Caco-2 (cell line): ENCODE measurements at regions not wholly inside any gene's neighbourhood (a gene's known extent, or its start where the extent isn't known, plus 50 kb on each side); places are given as distances from the start of the nearest gene placed in this dataset.

Experiments used
- BruUV-seq: library from RNA; stranded (reverse); fragments of 400-500 nt; replicated peaks from 2 replicates; lab custom pipeline; 2021; lab: Mats Ljungman, UMichigan
- CTCF ChIA-PET: fragments of 300-600 bp; sonication (Branson Sonifier 250); formaldehyde crosslinking; loops from one replicate; lab custom pipeline; 2022; ENCODE audit warnings: antibody characterized with exemption; lab: Charles Lee
- POLR2A ChIA-PET: fragments of 300-600 bp; sonication (Branson Sonifier 250); formaldehyde crosslinking; loops from one replicate; lab custom pipeline; 2022; ENCODE audit warnings: antibody characterized with exemption; lab: Charles Lee
- DNase-seq, 2 experiments: peaks; one replicate each; pipeline versions ENCODE4 v3.0.0 to v3.0.0-alpha.2; 2020 to 2022
- H3K27me3 ChIP-seq: replicated peaks from 2 replicates; pipeline ENCODE4 v1.6.0; 2011; ENCODE audit warnings: low read length; ENCODE audit not compliant: control insufficient read depth, insufficient read depth
- H3K36me3 ChIP-seq: 2 replicates; pipeline ENCODE4 v1.5.1; 2011; ENCODE audit warnings: low read length; ENCODE audit not compliant: control insufficient read depth, insufficient read depth
- H3K4me1 ChIP-seq: fragments of 250-450 bp; sonication (Bioruptor Pico); 2 replicates; pipeline ENCODE4 v1.5.1; 2020; ENCODE audit warnings: mild to moderate bottlenecking
- H3K4me3 ChIP-seq: 2 replicates; pipeline ENCODE4 v1.5.1; 2011; ENCODE audit warnings: low read depth, mild to moderate bottlenecking, control low read depth, low read length
- H3K9me3 ChIP-seq: fragments of 250-450 bp; sonication (Bioruptor Pico); 2 replicates; pipeline ENCODE4 v1.5.1; 2020; ENCODE audit warnings: mild to moderate bottlenecking, moderate library complexity
- H3K27ac Mint-ChIP-seq: one replicate; pipeline ENCODE4 v1.8.0; 2022; ENCODE audit warnings: mixed read lengths; ENCODE audit not compliant: unreplicated experiment
- H3K27me3 Mint-ChIP-seq: one replicate; pipeline ENCODE4 v1.8.0; 2022; ENCODE audit warnings: mixed read lengths; ENCODE audit not compliant: insufficient read depth, unreplicated experiment
- H3K36me3 Mint-ChIP-seq: one replicate; pipeline ENCODE4 v1.8.0; 2022; ENCODE audit warnings: mild to moderate bottlenecking, mixed read lengths; ENCODE audit not compliant: insufficient read depth, unreplicated experiment
- H3K4me1 Mint-ChIP-seq: one replicate; pipeline ENCODE4 v1.8.0; 2022; ENCODE audit warnings: low read depth, mixed read lengths; ENCODE audit not compliant: unreplicated experiment
- H3K4me3 Mint-ChIP-seq: one replicate; pipeline ENCODE4 v1.8.0; 2022; ENCODE audit warnings: mild to moderate bottlenecking, moderate library complexity, mixed read lengths; ENCODE audit not compliant: unreplicated experiment
- H3K9me3 Mint-ChIP-seq: one replicate; pipeline ENCODE4 v1.8.0; 2022; ENCODE audit warnings: mixed read lengths; ENCODE audit not compliant: unreplicated experiment
- intact Hi-C: fragments of 100-400 bp; cut with micrococcal nuclease; formaldehyde crosslinking; loops from one replicate; pipeline ENCODE4 v1.10.0; 2022; ENCODE audit not compliant: unreplicated experiment
- TF ChIP-seq, protein P1 (sequence below), 2 experiments: fragments of 200-600 bp in 1 of 2; IDR thresholded peaks; 1 replicate in 1 of 2; 2 replicates in 1 of 2; pipeline versions ENCODE4 v1.5.1 to v1.8.0; 2011 to 2022; ENCODE audit warnings: antibody characterized with exemption in 1 of 2, control low read depth in 1 of 2, inconsistent platforms in 1 of 2, low read depth in 1 of 2, low read length in 1 of 2, mild to moderate bottlenecking in 1 of 2, moderate library complexity in 1 of 2; ENCODE audit not compliant: insufficient read depth in 1 of 2, severe bottlenecking in 1 of 2, unreplicated experiment in 1 of 2

DNA sequence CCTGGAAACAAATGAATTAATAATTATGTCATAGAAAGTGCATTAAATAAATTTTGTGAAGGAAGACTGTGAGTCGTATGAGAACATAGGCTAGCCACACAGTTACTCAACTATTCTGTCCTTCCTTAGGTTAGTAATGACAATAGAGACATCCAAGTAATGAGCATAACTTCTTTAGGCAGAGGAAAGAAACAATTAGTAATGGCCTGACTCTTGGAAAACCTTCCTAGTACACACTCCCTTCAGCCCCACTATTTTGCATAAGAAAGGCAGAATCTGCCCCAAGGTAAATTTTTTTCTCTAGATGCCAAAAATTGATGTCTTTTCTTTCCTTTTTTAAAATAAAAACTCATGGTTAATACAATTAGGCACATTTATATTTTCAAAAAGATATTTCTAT, 1619.0 kb upstream of the WWC1 start:
- POLR2A ChIA-PET = no interaction called here
- Mint-ChIP-seq H3K4me1 (peaks cover 22% of the 10 kb centered on the region), H3K27ac (peak overlapping the region; percentile 68)

DNA sequence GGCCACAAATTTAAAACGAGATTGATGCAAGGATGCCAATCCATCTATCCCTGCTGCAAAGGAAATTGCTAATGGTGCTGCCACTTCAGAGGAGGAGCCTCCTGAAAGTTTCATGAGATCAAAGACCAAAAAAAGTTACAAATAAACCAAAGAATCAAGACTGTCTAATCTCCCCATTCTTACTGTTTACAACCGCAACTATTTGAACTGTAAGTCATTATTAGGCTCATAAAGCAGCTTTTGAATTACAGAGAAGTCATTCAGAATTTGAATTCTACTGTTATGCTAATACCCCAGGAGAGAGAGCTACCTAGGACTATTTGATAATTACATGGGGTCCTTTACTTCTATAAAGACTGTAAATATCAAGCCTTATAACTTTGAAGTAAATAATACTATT, 1613.6 kb upstream of the WWC1 start:
- H3K27me3 ChIP-seq = no peaks in the 10 kb centered on the region
- H3K4me1 ChIP-seq = no peaks in the 10 kb centered on the region
- ChIA-PET POLR2A (no interaction called here), CTCF (no interaction called here)
- TF ChIP-seq, protein P1, sequence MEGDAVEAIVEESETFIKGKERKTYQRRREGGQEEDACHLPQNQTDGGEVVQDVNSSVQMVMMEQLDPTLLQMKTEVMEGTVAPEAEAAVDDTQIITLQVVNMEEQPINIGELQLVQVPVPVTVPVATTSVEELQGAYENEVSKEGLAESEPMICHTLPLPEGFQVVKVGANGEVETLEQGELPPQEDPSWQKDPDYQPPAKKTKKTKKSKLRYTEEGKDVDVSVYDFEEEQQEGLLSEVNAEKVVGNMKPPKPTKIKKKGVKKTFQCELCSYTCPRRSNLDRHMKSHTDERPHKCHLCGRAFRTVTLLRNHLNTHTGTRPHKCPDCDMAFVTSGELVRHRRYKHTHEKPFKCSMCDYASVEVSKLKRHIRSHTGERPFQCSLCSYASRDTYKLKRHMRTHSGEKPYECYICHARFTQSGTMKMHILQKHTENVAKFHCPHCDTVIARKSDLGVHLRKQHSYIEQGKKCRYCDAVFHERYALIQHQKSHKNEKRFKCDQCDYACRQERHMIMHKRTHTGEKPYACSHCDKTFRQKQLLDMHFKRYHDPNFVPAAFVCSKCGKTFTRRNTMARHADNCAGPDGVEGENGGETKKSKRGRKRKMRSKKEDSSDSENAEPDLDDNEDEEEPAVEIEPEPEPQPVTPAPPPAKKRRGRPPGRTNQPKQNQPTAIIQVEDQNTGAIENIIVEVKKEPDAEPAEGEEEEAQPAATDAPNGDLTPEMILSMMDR (IDR thresholded peaks at IDR 0.05; ENCODE audit: insufficient read depth in 1 of 2, low read depth in 1 of 2, low read length in 1 of 2, severe bottlenecking in 1 of 2, unreplicated experiment in 1 of 2) = no peak
- no peak overlapping the region for H3K27ac Mint-ChIP-seq
- no peak for DNase-seq
- intact Hi-C loops = no loop called here
- no peaks in the 10 kb centered on the region for H3K27me3 Mint-ChIP-seq
- no TSS peak for BruUV-seq
- H3K36me3 Mint-ChIP-seq = no peaks in the 10 kb centered on the region
- peaks cover 30% of the 10 kb centered on the region for H3K9me3 Mint-ChIP-seq
- H3K9me3 ChIP-seq = peaks cover 7% of the 10 kb centered on the region; the same call in 1 of the 2 replicates
- no peak overlapping the region for H3K4me3 Mint-ChIP-seq
- H3K4me1 Mint-ChIP-seq = peaks cover 12% of the 10 kb centered on the region
- no peak overlapping the region for H3K4me3 ChIP-seq
- H3K36me3 ChIP-seq = no peaks in the 10 kb centered on the region

More for the DNA sequence above, 1619.0 kb upstream of the WWC1 start:
- no peak overlapping the region for H3K4me3 ChIP-seq
- DNase-seq = no peak
- no peaks in the 10 kb centered on the region for H3K27me3 ChIP-seq
- Mint-ChIP-seq H3K9me3 (peaks cover 1% of the 10 kb centered on the region), H3K4me3 (no peak overlapping the region), H3K36me3 (peaks cover 7% of the 10 kb centered on the region), H3K27me3 (no peaks in the 10 kb centered on the region)
- intact Hi-C loops = no loop called here
- H3K4me1 ChIP-seq = peaks cover 22% of the 10 kb centered on the region
- no TSS peak for BruUV-seq
- H3K9me3 ChIP-seq = peaks cover 7% of the 10 kb centered on the region; the same call in 1 of the 2 replicates
- H3K36me3 ChIP-seq = no peaks in the 10 kb centered on the region
- CTCF ChIA-PET = no interaction called here
- TF ChIP-seq, protein P1 (IDR thresholded peaks at IDR 0.05; ENCODE audit: insufficient read depth in 1 of 2, low read depth in 1 of 2, low read length in 1 of 2, severe bottlenecking in 1 of 2, unreplicated experiment in 1 of 2) = no peak

DNA sequence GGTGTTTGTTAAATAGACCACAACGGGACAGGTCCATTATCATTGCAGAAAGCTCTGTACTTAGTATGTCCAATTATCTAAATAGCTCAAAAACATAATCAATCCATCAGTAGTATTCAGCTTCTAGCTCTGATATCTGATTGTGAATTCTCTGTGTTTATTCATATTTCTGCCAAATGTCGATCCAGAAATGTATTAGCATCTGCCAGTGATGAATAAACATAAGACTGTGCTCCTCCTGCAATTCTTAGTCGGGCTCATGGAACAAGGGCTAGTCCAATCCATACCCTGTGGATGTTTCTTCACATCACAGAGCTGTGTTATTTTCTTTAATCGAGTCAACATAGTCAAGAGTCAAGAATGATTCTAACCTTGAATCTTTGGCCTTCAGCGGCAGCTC, 1612.1 kb upstream of the WWC1 start:
- H3K27me3 Mint-ChIP-seq = no peaks in the 10 kb centered on the region
- H3K4me3 Mint-ChIP-seq = no peak overlapping the region
- H3K9me3 Mint-ChIP-seq = peaks cover 31% of the 10 kb centered on the region
- Histone ChIP-seq H3K4me3 (no peak overlapping the region), H3K9me3 (peaks cover 7% of the 10 kb centered on the region; the same call in 1 of the 2 replicates), H3K27me3 (no peaks in the 10 kb centered on the region), H3K4me1 (no peaks in the 10 kb centered on the region), H3K36me3 (no peaks in the 10 kb centered on the region)
- H3K36me3 Mint-ChIP-seq = no peaks in the 10 kb centered on the region
- DNase-seq = no peak
- TF ChIP-seq, protein P1 (IDR thresholded peaks at IDR 0.05; ENCODE audit: insufficient read depth in 1 of 2, low read depth in 1 of 2, low read length in 1 of 2, severe bottlenecking in 1 of 2, unreplicated experiment in 1 of 2) = no peak
- peaks cover 12% of the 10 kb centered on the region for H3K4me1 Mint-ChIP-seq
- ChIA-PET CTCF (no interaction called here), POLR2A (no interaction called here)
- H3K27ac Mint-ChIP-seq = no peak overlapping the region
- BruUV-seq = no TSS peak
- intact Hi-C loops = no loop called here
